HG03342 (cell line): ENCODE measurements at regions not wholly inside any gene's neighbourhood (a gene's known extent, or its start where the extent isn't known, plus 50 kb on each side); places are given as distances from the start of the nearest gene placed in this dataset.
"Not testable (repeated sequence)": the region's sequence is repeated elsewhere in the genome, so short reads cannot be mapped to it uniquely, and the experiment has no call there.

Experiments
- ATAC-seq: cut with Tn5 transposase; IDR thresholded peaks from one replicate; pipeline ENCODE4 v1.9.1; 2021; ENCODE audit warnings: mild to moderate bottlenecking, moderate library complexity; ENCODE audit not compliant: unreplicated experiment

DNA sequence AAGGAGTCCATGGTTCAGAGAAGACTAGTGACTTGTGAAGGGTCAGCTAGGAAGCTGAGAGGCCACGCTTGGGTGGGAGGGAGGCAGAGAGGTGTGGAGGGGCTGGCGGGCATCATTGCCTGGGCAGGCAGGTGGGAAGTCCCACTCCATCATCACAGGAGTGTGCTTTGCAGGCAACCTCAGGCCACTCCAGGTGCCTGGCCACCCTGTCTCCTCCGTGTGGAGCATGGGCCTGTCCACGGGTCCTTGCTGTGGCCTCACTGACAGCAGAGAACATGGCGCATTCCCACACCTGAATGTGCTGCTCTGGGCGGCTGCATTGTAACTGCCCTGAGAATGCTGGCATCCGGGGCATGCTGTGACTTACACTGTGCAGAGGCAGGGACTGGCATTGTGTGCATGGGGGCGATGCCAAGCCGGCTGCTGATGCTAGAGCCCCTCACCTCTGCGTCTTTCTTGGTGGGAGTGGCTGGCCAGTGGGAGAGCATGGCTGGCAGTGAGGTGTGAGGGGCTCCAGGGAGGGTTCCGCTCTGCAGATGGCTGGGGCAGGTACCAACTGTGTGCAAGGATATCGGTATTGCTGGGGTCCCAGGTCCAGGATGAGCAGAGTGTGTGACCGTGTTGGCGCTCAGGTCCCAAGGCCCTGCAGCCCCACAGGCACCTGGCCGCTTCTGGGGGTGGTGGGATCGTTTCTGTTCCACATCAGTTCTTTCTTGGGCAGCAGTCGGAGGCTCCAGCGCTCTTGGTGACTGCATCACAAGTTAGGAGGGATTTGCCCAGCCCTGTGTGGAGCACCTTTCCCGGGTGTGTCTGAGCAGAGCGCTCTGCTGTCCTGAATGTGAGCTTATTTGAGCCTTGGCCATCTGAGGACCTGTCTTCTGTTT is 94.8 kb downstream of the NPIPB11 start:
- ATAC-seq, result no peak

- ATAC-seq, result no peak
Observed at GRCh38 chr16:29310852-29311314, 95.6 kb downstream of the NPIPB11 start.

GRCh38 chr16:29310243-29310642 is 96.3 kb downstream of the NPIPB11 start:
- not testable (repeated sequence) for ATAC-seq

GRCh38 chr16:29309601-29310000 is 96.9 kb downstream of the NPIPB11 start:
- ATAC-seq, result not testable (repeated sequence)

DNA sequence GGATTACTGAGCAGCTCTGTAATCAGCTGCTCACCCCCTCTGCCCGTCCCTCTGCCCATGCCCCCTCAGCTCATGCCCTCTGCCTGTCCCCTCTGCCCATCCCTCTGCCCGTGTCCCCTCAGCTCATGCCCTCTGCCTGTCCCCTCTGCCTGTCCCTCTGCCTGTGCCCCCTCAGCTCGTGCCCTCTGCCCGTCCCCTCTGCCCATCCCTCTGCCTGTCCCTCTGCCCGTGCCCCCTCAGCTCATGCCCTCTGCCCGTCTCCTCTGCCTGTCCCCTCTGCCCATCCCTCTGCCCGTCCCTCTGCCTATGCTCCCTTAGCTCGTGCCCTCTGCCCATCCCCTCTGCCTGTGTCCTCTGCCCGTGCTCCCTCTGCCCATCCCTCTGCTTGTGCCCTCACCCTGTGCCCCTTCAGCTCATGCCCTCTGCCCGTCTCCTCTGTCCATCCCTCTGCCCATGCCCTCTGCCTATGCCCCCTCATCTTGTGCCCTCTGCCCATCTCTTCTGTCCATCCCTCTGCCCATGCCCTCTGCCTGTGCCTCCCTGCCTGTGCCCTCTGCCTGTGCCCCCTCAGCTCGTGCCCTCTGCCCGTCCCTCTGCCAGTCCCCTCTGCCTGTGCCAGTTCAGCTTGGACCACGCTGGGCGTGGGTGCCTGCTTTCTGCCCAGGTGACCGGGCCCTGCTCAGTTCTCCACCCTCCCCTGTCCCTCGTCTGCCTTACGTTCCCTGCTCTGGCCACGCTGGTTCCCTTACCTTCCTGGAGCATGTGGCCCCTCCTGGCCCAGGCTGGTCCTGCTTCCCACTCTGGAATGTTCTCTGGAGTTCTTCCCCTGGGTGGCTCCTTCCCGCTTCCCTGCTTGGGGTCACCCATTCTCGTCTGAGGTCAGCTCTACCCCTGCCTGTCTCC is 97.6 kb downstream of the NPIPB11 start:
- no peak for ATAC-seq

- ATAC-seq, result no peak
Observed at GRCh38 chr16:29307598-29308507, 98.7 kb downstream of the NPIPB11 start.

- no peak for ATAC-seq
Observed at GRCh38 chr16:29306943-29307597, 99.4 kb downstream of the NPIPB11 start.

- no peak for ATAC-seq
Observed at GRCh38 chr16:29306201-29306600, 100.3 kb downstream of the NPIPB11 start.

GRCh38 chr16:29305018-29305417 is 101.5 kb downstream of the NPIPB11 start:
- ATAC-seq, result not testable (repeated sequence)

DNA sequence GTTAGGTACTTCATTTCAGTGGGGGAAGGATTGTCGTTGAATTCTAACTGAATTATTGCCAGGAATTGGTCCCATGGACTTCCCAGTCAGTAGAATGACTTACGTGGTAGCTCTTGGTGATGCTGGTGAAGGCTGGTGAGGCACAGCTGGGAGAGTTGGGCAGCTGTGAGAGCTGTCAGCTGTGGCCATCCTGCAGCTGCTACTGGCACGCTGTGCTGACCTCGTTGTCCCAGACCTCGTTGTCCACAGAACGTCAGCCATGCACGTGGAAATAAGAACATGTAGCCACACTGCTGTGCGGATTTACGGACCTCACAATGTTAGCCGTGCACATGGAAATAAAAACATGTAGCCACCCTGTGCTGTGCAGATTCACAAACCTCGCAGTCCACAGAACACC is 102.3 kb downstream of the NPIPB11 start:
- ATAC-seq, result no peak

- ATAC-seq, result no peak
Observed at GRCh38 chr16:29303520-29303919, 103.0 kb downstream of the NPIPB11 start.

GRCh38 chr16:29302976-29303375 is 103.5 kb downstream of the NPIPB11 start:
- ATAC-seq, result no peak

- ATAC-seq, result not testable (repeated sequence)
Observed at GRCh38 chr16:29302433-29302832, 104.1 kb downstream of the NPIPB11 start.

DNA sequence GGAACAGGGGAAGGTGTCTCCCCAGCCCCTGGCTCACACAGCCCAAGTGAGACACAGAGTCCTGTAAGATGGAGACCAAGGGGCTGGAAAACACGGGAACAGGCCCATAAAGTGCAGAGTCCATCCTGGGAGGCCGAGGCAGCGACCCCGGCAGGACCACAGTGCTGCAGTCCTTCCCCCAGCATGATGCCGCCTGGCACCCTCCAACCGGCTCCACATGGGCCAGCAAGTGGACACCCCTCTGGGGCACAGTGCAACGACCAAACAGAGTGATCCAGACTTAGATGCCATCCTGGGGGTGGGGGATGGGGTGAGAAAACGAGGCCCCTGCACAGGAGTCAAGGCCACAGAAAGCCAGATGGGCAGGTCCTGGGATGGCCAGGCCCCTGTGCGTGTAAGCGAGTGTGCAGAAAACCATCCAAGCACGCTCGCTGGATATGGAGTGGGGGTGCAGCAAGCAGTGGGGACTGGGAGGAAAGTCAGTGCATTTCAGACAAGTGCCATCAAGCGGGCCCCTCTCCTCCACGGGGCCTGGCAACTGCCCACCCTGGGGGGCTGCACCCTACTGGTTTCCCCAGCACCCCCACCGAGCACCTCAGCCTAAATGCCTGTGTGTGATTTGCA is 104.7 kb downstream of the NPIPB11 start:
- ATAC-seq, result not testable (repeated sequence)

DNA sequence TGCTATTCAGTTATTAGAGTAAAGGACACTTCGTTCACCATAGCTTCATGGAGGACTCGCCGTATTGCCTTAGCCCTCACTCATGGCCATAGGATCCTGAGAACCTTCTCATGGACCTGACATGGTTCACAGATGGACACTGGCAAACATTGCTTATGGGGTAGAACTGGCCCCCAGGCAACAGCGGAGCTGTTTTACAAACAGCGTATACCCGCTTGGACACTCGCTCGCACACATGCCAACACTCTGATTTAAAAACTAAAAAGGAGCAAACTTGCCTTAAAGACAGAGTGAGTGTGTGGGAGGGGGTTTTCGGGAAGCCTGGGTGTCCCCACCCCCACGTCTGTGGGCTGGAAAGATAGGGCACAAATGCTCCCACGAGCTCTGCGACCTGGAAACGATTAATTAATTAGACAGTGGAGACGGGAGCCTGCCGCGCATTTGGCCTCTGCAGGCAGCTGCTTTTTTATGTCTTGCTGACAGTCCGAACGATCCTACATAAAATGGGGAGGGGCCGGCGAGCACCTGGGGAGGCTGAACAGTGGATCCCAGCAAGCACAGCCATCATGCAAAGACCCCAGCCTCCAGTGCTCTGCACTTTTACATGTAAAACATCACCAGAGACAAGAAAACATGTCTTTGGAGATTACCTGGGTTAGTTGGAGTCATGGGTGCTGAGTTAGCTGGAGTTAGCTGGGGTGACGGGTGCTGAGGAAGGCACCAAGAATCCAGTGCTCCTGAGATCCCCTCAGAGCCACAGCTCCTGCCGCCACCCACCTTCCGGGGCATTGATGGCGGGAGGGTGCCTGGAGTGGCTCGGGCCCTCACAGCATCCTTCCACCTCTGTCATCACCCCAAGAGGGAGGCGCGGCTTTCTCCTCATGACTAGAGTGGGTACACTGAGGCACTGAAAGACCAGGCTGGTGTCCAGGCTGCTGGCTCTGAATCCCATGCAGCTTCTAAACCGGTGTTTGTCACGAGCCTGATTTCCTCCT is 105.7 kb downstream of the NPIPB11 start:
- not testable (repeated sequence) for ATAC-seq

DNA sequence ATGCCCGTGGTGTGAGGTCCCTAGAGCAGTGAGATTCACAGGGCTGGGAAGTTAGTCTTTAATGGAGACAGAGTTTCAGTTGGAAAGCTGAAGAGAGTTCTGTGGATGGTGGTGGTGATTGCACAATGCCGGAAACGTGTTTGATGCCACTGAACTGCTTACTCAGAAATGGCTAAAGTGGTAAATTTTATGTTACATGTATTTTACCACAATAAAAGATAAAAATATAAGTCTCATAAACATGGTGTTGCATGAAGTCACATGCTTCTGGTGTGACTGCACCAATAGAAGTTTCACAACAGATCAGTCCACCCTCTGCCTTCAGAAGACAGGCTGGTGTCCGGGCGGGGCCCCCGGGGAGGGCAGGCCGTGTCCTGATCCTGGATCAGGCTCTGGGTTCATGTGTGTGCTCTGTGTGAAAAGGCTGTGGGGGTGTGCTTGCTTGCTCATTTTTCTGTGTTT is 106.5 kb downstream of the NPIPB11 start:
- not testable (repeated sequence) for ATAC-seq

DNA sequence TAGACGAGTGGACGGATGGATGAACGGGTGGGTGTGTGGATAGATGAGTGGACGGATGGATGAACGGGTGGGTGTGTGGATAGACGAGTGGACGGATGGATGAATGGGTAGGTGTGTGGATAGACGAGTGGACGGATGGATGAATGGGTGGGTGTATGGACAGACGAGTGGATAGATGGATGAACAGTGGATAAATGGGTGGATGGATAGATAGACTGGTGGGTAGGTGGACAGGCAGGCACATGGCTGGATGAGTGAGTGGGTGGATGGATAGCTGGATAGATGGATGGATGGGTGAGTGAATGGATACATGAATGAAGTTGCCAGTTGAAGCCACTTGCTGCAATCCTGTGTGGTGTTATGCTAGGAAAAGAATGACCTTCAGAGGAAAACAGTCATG is 107.5 kb downstream of the NPIPB11 start:
- ATAC-seq, result not testable (repeated sequence)

GRCh38 chr16:29298307-29298706 is 108.2 kb downstream of the NPIPB11 start:
- ATAC-seq, result not testable (repeated sequence)
